Left forelimb (tissue), 1 donor: ENCODE measurements at regions not wholly inside any gene's neighbourhood (a gene's known extent, or its start where the extent isn't known, plus 50 kb on each side); places are given as distances from the start of the nearest gene placed in this dataset.

Experiments
- DNase-seq: peaks from one replicate; pipeline ENCODE4 v3.0.0-alpha.2; 2018; ENCODE audit warnings: low spot score

DNA sequence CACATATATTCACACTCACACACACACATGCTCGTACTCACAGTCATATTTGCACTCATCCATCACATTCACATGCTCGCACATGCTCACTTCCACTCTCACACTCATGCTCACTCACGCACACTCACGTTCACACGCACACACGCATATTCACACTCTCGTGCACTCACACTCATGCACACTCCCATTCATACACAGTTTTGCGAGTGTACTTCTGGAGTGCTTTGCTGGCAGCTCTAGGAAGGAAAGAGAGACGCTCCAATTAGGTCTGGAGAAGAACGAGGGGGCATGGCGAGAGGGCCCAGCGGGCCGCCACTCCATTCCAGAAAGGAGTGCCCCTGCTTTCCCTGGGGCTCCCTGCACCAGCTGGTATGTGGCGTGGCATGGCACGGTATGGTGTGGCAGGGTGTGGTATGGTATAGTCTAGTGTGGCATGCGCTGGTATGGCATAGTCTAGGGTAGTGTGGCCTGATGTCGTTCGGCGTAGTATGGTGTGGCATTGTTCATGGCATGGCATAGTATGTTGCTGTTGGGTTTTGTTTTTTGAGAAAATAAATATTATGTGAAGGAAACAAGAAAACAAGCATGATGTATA lies 216.8 kb upstream of the CDYL start:
- DNase-seq, result no peak

DNA sequence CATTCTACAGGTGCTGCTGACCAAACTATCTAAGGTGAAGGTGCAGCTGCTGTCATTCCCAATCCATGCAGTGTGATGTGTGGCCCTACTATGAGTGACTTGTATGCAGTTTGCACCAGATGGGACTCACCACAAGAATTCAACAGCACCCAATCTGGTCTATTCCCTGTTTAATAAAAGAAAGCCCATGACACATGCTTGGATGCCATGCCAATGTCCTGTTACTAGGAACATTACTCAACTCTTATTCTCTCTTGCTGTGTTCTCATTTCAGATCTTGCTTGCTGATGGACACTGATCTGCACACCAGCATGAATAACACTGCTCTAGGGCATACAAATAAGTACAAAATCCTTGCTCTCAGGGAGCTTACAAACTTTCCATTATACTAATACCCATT lies 221.6 kb upstream of the CDYL start:
- DNase-seq, result no peak

GRCh38 chr6:4553387-4553786 lies 222.8 kb upstream of the CDYL start:
- no peak for DNase-seq

- no peak for DNase-seq
These were observed 226.0 kb upstream of the CDYL start for GRCh38 chr6:4550227-4550597.

DNA sequence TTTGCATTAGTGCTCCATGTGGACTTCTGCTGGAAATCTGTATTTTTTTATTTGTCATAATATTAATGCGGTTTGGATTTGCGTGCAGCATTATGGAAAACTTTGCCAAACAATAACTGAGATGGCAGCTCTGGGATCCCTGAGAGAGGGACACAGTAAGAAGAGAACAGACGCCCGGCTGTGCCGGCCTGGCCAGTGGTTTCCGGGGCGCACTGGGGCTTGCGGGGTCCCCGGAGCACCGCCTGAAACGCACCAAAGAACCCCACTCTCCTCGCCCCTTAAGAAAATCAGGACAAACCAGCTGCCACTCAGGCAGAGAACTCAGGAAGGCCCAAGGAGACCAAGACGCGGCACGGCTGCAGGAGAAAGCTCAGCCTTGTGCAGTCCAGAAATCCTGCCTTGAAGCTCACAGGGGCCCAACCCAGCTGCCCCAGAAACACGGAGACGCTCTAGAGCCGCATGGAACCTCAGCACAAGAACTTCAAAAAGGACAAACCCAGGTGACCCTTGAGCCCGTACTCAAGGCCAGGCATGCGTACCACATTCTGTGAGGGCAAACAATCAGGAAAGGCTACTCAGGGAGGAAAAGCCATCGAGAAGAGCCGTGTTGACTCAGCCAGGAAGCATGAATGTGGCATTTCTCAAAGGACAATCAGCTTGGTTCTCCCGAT lies 226.5 kb upstream of the CDYL start:
- DNase-seq, result no peak

- DNase-seq, result no peak
These were observed 230.3 kb upstream of the CDYL start for GRCh38 chr6:4545893-4546292.

DNA sequence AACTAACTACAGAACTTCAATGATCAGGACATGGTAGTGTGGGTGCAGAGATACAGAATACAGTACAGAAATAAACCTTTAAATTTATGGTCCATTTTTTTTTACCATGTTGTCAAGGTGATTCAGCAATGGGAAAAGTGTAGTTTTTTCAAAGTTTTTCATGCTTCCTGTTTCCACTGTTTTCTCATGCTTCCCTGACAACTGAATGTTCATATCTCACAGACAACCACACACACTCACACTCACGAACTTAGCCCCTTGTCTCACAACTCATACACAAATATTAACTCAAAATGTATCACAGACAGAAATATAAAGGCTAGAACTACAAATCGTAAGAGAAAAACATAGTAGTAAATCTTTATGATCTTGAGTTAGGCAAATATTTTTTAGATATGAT lies 232.6 kb upstream of the CDYL start:
- DNase-seq, result no peak

- no peak for DNase-seq
These were observed 242.6 kb upstream of the CDYL start for GRCh38 chr6:4533576-4533975.

DNA sequence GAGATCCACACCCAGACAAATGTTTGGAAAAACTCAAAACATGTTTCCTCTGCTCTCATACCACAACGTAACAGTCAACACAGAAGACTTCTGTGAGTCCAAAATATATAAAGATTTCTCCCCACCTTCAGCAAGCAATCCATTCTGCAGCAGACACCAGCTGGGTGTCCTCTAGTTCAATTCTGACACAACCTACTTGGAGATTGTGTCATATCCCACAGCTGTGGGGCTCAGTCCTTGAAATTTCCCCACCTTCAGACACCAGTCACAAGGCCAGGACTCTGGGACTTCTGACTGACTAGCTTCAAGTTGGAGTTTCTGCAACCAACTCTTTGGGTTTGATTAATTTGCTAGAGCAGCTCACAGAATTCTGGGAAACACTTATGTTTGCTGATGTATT lies 244.8 kb upstream of the CDYL start:
- DNase-seq, result no peak

DNA sequence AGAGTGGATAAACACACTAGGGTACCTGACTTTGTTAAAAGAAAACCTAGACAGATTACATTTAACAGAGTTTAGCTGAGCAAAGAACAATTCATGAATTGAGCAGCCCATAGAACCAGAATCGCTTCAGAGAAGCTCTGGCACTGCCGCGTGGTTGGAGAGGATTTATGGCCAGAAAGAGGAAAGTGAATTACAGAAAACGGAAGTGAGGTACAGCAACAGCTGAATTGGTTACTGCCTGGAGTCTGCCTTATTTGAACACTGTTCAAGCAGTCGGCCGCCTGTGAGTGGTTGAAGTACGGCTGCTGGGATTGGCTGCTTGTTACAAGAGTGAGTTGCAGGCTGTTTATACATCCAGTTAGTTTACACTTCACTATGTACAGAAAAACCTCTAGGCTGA lies 253.8 kb upstream of the CDYL start:
- no peak for DNase-seq

- no peak for DNase-seq
These were observed 255.1 kb upstream of the CDYL start for GRCh38 chr6:4521070-4521469.

- no peak for DNase-seq
These were observed 257.7 kb upstream of the CDYL start for GRCh38 chr6:4518506-4518905.

GRCh38 chr6:4516206-4516605 lies 260.0 kb upstream of the CDYL start:
- no peak for DNase-seq

DNA sequence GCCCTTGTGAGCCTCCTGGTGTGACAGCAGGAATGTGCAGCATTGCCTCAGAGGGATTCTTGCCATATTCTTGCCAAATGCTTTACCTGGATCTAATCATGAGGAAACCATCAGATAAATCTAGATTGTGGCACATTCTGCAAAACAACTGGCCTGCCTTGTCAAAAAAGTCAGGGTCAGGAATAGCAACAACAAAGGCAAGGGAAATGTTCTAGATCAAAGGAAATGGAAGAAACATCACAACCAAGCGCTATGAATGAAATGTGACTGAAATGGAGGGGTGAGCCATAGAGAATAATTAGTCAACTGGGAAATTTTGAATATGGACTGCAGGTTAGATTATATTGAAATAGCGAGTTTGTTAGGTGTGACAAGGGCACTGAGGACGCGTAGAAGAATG lies 262.6 kb upstream of the CDYL start:
- DNase-seq, result no peak

DNA sequence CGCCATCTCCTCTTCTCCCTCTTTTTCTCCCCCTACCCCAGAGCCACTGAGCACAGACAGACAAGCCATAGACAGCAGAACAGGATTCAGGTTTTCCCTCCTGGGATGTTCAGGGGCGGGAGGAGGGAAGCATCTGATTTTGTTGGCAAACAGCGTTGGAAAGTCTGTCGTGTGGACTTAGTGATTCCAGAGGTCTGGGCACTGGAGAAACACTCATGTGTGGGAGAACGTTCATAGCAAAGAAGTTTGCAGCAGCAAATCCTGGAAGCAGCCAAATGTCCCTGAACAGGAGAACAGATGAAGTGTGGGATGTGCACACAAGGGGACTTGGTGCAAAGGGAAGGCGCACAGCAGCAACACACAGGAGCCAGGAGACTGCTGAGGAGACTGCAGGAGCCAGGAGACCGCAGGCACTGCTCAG lies 264.1 kb upstream of the CDYL start:
- DNase-seq, result no peak

GRCh38 chr6:4511641-4512020 lies 264.6 kb upstream of the CDYL start:
- DNase-seq, result no peak

DNA sequence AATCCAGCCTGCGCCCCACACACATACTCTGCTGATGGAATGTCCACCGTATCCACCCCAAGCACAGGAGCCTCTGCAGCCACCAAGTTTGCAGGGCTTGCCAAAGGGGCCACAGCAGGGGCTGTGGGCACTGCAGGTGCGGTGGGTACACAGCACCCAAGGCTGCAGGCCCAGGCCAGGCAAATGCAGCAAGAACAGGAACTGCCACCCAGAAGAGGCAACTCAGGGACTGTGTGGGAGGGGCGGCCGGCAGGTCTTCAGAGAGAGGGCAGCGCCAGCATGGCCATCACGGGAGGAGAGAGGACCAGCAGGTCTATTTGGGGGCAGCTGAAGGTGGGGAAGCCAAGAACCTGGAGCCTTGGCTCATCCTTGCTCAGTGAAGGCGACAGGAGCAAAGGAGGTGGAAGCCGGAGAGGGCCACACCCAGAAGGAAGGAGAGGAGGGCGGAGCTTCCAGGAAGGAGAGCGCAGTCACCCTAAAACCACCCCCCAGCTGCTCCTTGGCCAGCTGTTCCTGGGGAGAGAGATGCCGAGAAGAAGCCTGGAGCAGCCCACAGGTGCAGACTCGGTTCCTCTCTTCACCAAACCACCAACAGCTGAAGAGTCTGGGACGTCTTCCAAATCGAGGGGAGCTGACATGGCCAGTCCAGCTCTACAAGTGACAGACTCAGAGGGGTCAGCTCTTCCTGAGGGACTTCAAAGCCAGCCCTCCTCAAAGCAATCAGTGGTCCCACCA lies 265.1 kb upstream of the CDYL start:
- no peak for DNase-seq

DNA sequence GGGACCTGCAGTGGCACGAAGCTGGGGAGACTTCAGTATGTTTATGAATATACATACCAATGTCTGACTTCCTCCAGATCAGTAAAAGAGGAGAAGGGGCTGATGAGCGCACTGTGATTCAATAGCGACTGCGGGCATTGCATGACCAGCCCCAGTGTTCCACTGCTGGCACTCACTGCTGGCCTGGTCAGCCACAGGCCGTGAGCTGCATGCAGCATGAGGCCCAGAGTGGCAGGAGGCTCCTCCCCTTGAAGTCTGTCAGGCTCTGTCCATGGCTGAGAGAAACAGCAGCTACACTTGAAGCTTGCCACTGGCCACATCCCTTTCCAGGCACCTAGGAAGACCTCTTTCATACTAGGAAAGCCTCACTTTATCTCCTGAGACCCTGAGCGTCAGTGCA lies 265.9 kb upstream of the CDYL start:
- no peak for DNase-seq

- DNase-seq, result no peak
These were observed 266.7 kb upstream of the CDYL start for GRCh38 chr6:4509506-4509905.

DNA sequence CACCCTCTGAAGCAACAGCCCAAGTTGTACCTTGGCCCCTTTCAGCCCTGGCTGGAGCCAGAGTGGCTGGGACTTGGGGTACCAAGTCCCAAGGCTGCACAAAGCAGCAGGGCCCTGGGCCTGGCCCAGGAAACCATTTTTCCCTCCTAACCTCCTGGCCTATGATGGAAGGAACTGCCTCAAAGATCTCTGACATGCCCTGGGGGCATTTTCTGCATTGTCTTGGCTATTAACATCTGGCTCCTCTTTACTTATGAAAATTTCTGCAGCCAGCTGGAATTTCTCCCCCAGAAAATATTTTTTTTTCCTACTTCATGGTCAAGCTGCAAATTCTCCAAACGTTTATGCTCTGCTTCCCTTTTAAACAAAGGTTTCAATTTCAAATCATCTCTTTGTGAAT lies 269.4 kb upstream of the CDYL start:
- no peak for DNase-seq

GRCh38 chr6:4506223-4506622 lies 270.0 kb upstream of the CDYL start:
- DNase-seq, result no peak

GRCh38 chr6:4504700-4505099 lies 271.5 kb upstream of the CDYL start:
- DNase-seq, result no peak

GRCh38 chr6:4503700-4504099 lies 272.5 kb upstream of the CDYL start:
- no peak for DNase-seq

DNA sequence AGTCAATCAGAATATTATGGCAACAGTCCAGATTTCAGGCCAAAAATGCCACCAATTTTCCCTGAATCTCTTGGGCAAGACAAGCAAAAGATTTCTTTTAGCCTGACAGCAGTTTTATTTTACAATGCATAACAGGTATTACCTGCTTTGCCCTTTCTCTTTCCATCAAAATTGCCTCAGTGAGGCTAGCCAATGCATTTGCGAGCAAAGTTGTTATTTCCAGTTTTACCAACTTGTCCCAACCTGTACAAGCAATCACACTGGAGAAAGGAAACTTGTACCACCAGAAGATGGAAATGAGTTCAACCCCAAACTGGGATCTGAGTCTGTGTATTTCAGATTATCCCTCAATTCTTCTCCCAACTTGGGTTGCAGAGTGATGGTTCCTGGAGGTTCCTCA lies 279.9 kb upstream of the CDYL start:
- no peak for DNase-seq
